Lower leg skin (tissue), 3 donors: ENCODE measurements at regions not wholly inside any gene's neighbourhood (a gene's known extent, or its start where the extent isn't known, plus 50 kb on each side); places are given as distances from the start of the nearest gene placed in this dataset.

Source experiments
- POLR2A ChIP-seq, 2 donors: fragments of 450-650 bp; IDR thresholded peaks; one replicate each; pipeline ENCODE4 v1.6.1; 2016 to 2017; ENCODE audit warnings: antibody characterized with exemption in 2 of 2, mild to moderate bottlenecking in 1 of 2, moderate library complexity in 1 of 2
- TF ChIP-seq, protein P1 (sequence below), 3 donors: fragments of 450-650 bp; IDR thresholded peaks; one replicate each; pipeline ENCODE4 v1.5.1; 2016; ENCODE audit warnings: antibody characterized with exemption in 3 of 3, mild to moderate bottlenecking in 3 of 3, moderate library complexity in 2 of 3

GRCh38 chr4:170391066-170391740 lies 301.4 kb upstream of the AADAT start:
- no peak for TF ChIP-seq POLR2A (IDR thresholded peaks at IDR 0.05)
- TF ChIP-seq, protein P1, sequence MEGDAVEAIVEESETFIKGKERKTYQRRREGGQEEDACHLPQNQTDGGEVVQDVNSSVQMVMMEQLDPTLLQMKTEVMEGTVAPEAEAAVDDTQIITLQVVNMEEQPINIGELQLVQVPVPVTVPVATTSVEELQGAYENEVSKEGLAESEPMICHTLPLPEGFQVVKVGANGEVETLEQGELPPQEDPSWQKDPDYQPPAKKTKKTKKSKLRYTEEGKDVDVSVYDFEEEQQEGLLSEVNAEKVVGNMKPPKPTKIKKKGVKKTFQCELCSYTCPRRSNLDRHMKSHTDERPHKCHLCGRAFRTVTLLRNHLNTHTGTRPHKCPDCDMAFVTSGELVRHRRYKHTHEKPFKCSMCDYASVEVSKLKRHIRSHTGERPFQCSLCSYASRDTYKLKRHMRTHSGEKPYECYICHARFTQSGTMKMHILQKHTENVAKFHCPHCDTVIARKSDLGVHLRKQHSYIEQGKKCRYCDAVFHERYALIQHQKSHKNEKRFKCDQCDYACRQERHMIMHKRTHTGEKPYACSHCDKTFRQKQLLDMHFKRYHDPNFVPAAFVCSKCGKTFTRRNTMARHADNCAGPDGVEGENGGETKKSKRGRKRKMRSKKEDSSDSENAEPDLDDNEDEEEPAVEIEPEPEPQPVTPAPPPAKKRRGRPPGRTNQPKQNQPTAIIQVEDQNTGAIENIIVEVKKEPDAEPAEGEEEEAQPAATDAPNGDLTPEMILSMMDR (IDR thresholded peaks at IDR 0.05) = no peak
